ENCODE measurements at regions not wholly inside any gene's neighbourhood (a gene's known extent, or its start where the extent isn't known, plus 50 kb on each side); places are given as distances from the start of the nearest gene placed in this dataset.
"Not testable (repeated sequence)": the region's sequence is repeated elsewhere in the genome, so short reads cannot be mapped to it uniquely, and the experiment has no call there.

DNA sequence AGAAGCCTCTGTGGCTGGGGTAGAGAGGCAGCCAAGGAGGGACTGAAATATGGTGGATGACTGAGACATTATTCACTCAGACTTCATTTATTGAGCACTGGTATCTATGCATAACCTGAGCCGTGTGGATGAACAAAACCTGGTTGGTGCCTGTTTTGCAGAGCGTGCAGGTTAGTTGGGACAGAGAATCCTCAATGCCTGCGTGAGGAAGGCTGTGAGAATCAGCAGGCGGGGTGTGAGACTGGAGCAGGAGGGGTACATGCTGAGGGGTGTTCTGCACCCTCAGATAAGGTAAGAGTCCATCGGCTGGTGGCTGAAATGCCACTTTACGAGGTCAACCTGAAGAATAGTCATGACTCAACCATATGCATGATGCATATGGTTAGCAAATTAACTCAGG, 271.6 kb downstream of the MED10 start:
- no peak for DNase-seq

- no peak for DNase-seq
These were observed 273.0 kb downstream of the MED10 start for GRCh38 chr5:6105320-6105719.

- DNase-seq = peak in 1 of 2 donors; percentile 16
These were observed 282.2 kb downstream of the MED10 start for GRCh38 chr5:6096101-6096500.

DNA sequence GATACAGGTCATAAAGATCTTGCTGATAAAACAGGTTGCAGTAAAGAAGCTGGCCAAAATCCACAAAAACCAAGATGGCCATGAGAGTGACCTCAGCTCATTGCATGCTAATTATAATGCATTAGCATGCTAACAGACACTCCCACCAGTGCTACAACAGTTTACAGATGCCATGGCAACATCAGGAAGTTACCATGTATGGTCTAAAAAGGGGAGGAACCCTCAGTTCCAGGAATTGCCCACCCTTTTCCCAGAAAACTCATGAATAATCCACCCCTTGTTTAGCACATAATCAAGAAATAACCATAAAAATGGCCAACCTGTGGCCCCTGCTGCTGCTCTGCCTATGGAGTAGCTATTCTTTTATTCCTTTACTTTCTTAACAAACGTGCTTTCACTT, 284.2 kb downstream of the MED10 start:
- DNase-seq = not testable (repeated sequence)

GRCh38 chr5:6090838-6091237, 287.5 kb downstream of the MED10 start:
- DNase-seq = no peak

- DNase-seq = no peak
These were observed 288.2 kb downstream of the MED10 start for GRCh38 chr5:6090079-6090654.

GRCh38 chr5:6088706-6089105, 289.6 kb downstream of the MED10 start:
- no peak for DNase-seq

DNA sequence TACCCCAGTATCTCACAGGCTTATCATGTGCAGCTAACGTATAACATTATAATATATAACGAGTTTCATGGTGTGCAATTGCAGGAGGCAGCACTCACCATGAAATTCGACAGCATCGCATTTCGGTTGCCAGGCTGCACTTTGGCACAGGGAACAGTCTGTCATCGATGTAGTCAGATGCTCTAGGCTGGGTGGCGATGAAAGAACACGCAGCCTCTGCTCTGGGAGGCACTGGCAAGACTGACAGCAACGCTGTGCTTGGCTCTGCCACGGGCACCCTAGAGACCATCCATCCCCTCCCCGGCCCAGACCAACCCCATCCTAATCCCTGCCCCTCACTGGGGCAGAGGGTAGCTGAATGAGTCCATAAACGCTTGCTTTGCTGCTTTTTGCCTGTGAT, 290.8 kb downstream of the MED10 start:
- DNase-seq = peak; percentile 2 to 6

- DNase-seq = no peak
These were observed 291.5 kb downstream of the MED10 start for GRCh38 chr5:6086871-6087270.

DNA sequence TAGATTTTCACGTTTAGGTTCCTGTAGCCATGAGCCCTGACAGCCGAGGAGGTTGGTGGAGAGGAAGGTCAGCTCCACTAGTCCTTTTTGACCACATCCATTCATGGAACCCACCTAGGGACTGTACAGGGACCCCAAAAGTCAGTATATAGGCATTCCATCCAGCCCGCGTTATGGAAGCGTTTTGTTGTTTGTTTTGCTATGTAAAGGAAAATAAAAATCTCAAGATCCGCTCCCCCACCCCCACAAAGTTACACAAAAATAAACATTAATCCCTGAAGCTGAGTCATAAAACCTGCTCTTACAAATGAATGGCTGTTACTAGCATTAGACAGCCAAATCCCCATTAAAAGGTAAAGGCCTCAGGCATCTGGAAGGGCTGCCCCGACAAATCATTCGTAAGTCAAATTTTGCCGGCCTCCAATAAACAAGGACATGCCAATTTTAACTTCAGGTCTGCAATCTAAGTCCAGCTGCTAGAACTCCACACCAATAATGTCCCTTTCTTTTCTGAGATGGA, 292.9 kb downstream of the MED10 start:
- DNase-seq = no peak

GRCh38 chr5:6084836-6085235, 293.5 kb downstream of the MED10 start:
- DNase-seq = no peak

DNA sequence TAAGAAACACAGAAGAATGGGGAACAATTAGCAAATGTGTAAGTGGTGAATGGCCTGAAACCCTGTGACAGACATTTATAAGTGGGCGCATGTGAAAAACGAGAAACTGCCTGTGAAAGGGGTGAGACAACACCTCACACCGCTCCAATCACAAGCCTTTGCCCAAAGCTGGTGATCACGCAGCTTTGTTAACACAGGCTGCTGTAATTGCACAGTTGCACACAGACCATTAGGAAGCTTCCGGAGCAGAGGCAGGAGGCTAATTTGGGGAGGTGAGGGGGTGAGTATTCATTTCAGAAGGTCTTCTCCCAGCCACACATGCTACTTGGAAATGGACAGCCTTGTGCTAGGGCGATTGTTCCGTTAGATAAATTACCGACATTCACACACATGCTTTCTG, 294.0 kb downstream of the MED10 start:
- DNase-seq = no peak

GRCh38 chr5:6083311-6083978, 294.9 kb downstream of the MED10 start:
- DNase-seq = no peak

- no peak for DNase-seq
These were observed 295.7 kb downstream of the MED10 start for GRCh38 chr5:6082685-6083084.

DNA sequence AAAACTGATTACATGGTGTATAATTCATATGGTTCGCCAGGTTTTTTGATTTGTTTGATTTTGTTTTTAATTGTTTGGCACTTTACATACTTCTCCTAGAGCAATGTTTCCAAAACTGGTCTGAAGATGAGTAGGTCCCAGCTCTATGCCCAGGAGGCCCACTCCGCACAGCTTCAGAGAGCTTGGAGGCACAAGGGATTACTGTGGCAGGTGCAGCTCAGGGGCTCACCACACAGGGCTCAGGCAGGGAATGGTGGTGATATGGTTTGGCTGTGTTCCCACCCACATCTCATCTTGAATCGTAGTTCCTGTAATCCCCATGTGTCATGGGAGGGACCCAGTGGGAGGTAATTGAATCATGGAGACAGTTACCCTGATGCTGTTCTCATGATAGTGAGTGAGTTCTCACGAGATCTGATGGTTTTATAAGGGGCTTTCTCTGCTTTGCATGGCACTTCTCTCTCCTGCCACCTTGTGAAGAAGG, 296.6 kb downstream of the MED10 start:
- no peak for DNase-seq

- no peak for DNase-seq
These were observed 297.2 kb downstream of the MED10 start for GRCh38 chr5:6080930-6081726.

DNA sequence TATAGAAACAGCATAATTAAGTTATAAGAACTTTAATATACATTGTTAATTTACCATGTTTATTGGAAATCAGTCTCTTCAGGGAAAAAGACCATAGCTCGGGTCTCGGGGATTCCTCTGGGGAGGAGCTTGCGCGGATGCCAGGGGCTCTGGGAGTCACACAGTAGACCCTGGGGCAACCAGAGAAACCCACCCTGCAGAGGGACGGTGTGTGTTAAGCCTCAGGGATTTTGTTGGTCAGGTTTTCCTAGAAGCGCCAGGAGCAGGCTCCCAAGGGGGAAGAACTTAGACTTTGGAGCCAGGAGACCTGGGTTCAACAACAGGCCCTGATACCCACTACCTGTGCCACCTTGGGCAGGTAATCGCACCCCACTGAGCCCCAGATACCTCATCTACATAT, 297.9 kb downstream of the MED10 start:
- DNase-seq = no peak

DNA sequence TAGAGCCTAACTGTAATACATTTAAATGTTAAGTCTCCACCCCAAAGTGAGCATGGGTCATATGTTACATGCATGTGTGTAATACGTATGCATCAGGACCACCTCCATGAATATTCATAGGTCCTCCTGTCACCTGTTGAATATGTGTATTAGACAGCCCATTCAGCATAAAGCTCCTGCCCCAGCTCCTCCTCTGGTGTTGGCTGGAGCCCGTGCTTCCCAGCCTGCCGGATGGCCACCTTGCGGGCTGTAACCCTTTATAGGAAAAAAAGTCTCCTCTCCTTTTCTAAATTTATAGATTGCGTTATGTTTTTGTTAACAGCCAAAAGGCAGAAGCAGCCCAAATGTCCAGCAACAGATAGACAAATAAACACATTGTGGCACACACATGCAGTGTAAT, 299.5 kb downstream of the MED10 start:
- DNase-seq = no peak

DNA sequence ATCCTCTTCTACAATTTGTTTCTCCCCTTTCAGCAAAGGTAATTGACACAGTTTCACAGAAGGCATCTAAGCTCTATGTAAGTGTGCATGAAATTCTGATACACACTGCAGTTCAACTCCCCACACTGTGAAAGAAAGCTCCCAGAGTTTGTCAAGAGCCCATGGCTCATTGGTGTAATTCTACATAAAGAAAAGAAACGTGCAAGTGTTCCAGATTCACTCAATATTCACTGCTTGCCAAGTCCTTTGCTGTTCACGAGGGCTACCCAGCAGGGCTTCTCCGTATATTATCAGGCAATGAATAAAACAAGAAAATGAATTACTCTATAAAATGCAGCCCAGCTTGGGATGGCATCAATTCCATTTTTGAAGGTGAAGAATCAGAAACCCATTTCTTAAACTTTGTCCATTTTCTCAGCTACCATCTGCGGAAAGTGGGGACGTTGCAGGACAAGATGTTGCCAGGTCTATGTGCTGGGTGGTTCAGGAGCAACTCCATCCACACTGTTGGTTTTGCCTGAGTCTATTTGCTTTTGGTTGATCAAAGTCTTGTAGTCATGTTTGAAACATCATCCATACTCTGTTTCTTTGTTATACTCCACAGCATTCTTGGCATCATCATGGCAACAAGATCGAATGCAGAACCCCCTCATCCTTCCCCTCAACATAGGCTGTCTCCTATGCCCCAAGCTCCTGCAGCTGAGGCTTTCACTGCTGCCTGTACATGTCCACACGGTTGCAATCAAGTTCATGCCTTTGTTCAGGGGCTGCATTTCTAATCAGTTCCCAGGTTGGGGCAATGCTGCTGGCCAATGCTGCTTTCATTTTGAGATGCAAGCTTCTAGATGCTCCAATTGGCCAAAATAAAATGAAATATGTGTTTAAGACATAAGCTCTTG, 301.8 kb downstream of the MED10 start:
- DNase-seq = no peak

DNA sequence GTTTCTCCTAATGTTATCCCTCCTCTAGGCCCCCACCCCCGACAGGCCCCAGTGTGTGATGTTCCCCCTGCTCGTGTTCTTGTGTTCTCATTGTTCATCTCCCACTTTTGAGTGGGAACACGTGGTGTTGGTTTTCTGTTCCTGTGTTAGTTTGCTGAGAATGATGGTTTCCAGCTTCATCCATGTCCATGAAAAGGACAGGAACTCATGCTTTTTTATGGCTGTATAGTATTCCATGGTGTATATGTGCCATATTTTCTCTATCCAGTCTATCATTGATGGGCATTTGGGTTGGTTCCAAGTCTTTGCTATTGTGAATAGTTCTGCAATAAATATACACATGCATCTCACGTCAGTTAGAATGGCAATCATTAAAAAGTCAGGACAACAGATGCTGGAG, 305.9 kb downstream of the MED10 start:
- not testable (repeated sequence) for DNase-seq

- DNase-seq = no peak
These were observed 308.7 kb downstream of the MED10 start for GRCh38 chr5:6069496-6070185.

DNA sequence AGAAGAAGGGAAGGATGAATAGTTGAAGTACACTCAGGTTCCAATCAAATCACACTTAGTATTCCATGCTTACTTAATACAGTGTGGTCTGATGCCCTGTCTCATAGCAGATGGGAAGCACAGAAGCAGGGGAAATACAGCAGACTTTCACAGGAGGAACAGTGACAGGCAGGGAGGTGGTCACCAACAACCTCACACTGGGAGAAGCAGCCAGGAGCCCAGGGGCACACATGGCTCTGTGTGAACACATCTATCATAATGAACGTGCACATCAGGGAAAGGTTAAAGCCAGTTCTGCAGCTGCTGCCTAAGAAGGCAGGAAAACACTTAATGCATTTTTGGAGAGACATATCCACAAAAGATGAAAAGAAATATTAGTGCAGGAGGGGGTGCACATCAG, 312.3 kb downstream of the MED10 start:
- DNase-seq = no peak
